ENCODE measurements at regions not wholly inside any gene's neighbourhood (a gene's known extent, or its start where the extent isn't known, plus 50 kb on each side); places are given as distances from the start of the nearest gene placed in this dataset.

DNA sequence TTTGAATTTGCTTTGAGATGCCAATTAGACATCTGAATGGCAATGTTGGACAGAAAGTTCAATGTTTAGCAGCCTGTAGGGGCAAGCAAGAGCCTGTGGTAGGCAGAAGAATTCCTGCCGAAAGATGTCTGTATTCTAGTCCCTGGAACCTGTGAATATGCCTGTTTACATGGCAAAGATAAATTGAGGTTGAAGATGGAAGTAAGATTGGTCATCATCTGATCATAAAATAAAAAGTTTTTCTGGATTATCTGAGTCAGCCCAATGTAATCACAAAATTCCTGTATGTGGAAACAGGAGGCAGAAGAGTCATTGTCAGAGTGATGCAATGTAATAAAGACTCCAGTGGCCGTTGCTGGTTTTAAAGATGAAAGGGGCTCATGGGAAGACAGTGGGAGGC, 430.5 kb downstream of the MDFIC start:
- no peak for TF ChIP-seq EZH2phosphoT487 (IDR thresholded peaks at IDR 0.05; ENCODE audit: borderline replicate concordance, low read length)
- TF ChIP-seq, protein P1, sequence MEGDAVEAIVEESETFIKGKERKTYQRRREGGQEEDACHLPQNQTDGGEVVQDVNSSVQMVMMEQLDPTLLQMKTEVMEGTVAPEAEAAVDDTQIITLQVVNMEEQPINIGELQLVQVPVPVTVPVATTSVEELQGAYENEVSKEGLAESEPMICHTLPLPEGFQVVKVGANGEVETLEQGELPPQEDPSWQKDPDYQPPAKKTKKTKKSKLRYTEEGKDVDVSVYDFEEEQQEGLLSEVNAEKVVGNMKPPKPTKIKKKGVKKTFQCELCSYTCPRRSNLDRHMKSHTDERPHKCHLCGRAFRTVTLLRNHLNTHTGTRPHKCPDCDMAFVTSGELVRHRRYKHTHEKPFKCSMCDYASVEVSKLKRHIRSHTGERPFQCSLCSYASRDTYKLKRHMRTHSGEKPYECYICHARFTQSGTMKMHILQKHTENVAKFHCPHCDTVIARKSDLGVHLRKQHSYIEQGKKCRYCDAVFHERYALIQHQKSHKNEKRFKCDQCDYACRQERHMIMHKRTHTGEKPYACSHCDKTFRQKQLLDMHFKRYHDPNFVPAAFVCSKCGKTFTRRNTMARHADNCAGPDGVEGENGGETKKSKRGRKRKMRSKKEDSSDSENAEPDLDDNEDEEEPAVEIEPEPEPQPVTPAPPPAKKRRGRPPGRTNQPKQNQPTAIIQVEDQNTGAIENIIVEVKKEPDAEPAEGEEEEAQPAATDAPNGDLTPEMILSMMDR (IDR thresholded peaks at IDR 0.05; ENCODE audit: low read depth, low read length, poor library complexity, severe bottlenecking) = no peak

DNA sequence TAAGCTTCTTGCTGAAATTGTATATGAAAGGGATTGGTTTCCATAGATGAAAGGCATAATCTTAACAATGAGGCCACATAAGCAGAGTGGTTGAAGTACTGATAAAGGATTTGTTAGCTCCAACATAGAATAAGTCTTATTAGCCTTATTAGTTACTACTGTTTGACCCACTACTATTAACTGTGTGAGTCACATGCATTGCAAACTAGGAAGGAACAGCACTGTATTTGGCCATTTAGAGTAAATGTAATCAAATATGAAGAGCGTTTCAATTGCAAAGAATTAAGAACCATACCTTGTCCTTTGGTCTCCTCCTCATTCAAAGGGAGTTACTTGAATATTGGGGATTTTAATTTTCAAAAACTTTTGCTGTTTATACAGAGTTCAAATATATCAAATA, 428.9 kb downstream of the MDFIC start:
- Histone ChIP-seq H3K4me3 (ENCODE audit: low read length) (no peak overlapping the region), H4K20me1 (ENCODE audit: control insufficient read depth, insufficient read depth, low read depth, low read length) (no peaks in the 10 kb centered on the region), H3K79me2 (ENCODE audit: control insufficient read depth, low read length) (no peaks in the 10 kb centered on the region), H3K9me3 (ENCODE audit: control insufficient read depth, insufficient read depth, low read length) (no peaks in the 10 kb centered on the region), H3K27ac (ENCODE audit: low read depth, low read length) (no peak overlapping the region), H3K27me3 (ENCODE audit: control insufficient read depth, low read length) (no peaks in the 10 kb centered on the region), H3K4me1 (ENCODE audit: control insufficient read depth, low read length) (no peaks in the 10 kb centered on the region), H3F3A (ENCODE audit: control insufficient read depth, insufficient read depth) (no peaks in the 10 kb centered on the region), H3K4me2 (ENCODE audit: low read length) (no peak overlapping the region), H3K36me3 (ENCODE audit: control insufficient read depth, low read length) (no peaks in the 10 kb centered on the region), H3K9me2 (replicated peaks; ENCODE audit: control insufficient read depth, low read length) (no peaks in the 10 kb centered on the region)
- no peak for TF ChIP-seq EZH2phosphoT487 (IDR thresholded peaks at IDR 0.05; ENCODE audit: borderline replicate concordance, low read length)
- TF ChIP-seq, protein P1 (IDR thresholded peaks at IDR 0.05; ENCODE audit: low read depth, low read length, poor library complexity, severe bottlenecking) = no peak

More for the DNA sequence above, 430.5 kb downstream of the MDFIC start:
- Histone ChIP-seq H3K4me2 (ENCODE audit: low read length) (no peak overlapping the region), H4K20me1 (ENCODE audit: control insufficient read depth, insufficient read depth, low read depth, low read length) (no peaks in the 10 kb centered on the region), H3K27me3 (ENCODE audit: control insufficient read depth, low read length) (no peaks in the 10 kb centered on the region), H3F3A (ENCODE audit: control insufficient read depth, insufficient read depth) (no peaks in the 10 kb centered on the region), H3K9me3 (ENCODE audit: control insufficient read depth, insufficient read depth, low read length) (no peaks in the 10 kb centered on the region), H3K27ac (ENCODE audit: low read depth, low read length) (no peak overlapping the region), H3K79me2 (ENCODE audit: control insufficient read depth, low read length) (no peaks in the 10 kb centered on the region), H3K36me3 (ENCODE audit: control insufficient read depth, low read length) (no peaks in the 10 kb centered on the region), H3K9me2 (replicated peaks; ENCODE audit: control insufficient read depth, low read length) (no peaks in the 10 kb centered on the region), H3K4me3 (ENCODE audit: low read length) (no peak overlapping the region), H3K4me1 (ENCODE audit: control insufficient read depth, low read length) (peaks cover 4% of the 10 kb centered on the region; the same call in 1 of the 2 replicates)

DNA sequence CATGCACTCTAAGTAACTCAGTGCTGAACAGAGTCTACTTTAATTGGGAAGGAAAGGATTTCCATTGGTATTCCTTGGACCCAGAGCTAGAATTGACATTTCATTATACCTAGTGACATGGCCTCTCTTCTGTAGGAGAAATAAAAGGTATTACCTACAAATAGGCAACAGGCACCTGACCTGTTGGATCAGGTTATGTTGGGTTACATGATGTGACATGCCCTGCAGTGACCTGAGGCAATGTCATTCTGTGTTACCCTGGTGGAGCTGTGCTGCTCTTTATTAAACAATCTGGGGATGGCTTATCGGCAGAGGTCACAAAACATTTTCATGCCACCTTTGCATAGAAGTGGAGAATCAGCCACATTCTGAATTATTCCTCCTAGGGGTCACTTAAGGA, 427.7 kb downstream of the MDFIC start:
- no peaks in the 10 kb centered on the region for H3F3A ChIP-seq (ENCODE audit: control insufficient read depth, insufficient read depth)
- no peak overlapping the region for H3K27ac ChIP-seq (ENCODE audit: low read depth, low read length)
- H3K9me3 ChIP-seq (ENCODE audit: control insufficient read depth, insufficient read depth, low read length) = no peaks in the 10 kb centered on the region
- no peaks in the 10 kb centered on the region for H3K4me1 ChIP-seq (ENCODE audit: control insufficient read depth, low read length)
- TF ChIP-seq, protein P1 (IDR thresholded peaks at IDR 0.05; ENCODE audit: low read depth, low read length, poor library complexity, severe bottlenecking) = no peak
- TF ChIP-seq EZH2phosphoT487 (IDR thresholded peaks at IDR 0.05; ENCODE audit: borderline replicate concordance, low read length) = no peak
- no peak overlapping the region for H3K4me2 ChIP-seq (ENCODE audit: low read length)
- no peaks in the 10 kb centered on the region for H3K27me3 ChIP-seq (ENCODE audit: control insufficient read depth, low read length)
- no peaks in the 10 kb centered on the region for H3K9me2 ChIP-seq (replicated peaks; ENCODE audit: control insufficient read depth, low read length)
- H3K79me2 ChIP-seq (ENCODE audit: control insufficient read depth, low read length) = no peaks in the 10 kb centered on the region
- no peaks in the 10 kb centered on the region for H4K20me1 ChIP-seq (ENCODE audit: control insufficient read depth, insufficient read depth, low read depth, low read length)
- no peak overlapping the region for H3K4me3 ChIP-seq (ENCODE audit: low read length)
- no peaks in the 10 kb centered on the region for H3K36me3 ChIP-seq (ENCODE audit: control insufficient read depth, low read length)

DNA sequence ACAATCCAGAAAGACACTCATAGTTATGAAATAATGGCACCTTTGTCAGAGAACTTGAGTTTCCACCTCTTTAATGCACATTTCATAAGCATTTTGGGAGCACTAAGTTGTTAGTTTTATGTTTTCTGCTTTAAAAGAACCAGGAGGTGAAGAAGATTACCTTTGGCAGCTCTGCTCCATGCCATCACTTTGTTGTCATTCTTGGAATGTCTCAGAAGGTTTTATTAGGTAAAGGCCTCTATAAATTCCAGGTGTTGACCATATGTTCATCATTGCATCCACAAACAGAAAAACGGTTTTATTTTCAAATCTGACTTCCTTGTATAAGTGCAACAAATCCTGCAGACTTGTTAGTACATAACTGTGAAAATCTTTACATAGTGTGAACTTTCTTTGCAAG, 424.8 kb downstream of the MDFIC start:
- H3K27me3 ChIP-seq (ENCODE audit: control insufficient read depth, low read length) = no peaks in the 10 kb centered on the region
- no peaks in the 10 kb centered on the region for H3F3A ChIP-seq (ENCODE audit: control insufficient read depth, insufficient read depth)
- no peaks in the 10 kb centered on the region for H3K9me3 ChIP-seq (ENCODE audit: control insufficient read depth, insufficient read depth, low read length)
- H3K79me2 ChIP-seq (ENCODE audit: control insufficient read depth, low read length) = no peaks in the 10 kb centered on the region
- H3K27ac ChIP-seq (ENCODE audit: low read depth, low read length) = no peak overlapping the region
- no peaks in the 10 kb centered on the region for H3K36me3 ChIP-seq (ENCODE audit: control insufficient read depth, low read length)
- no peaks in the 10 kb centered on the region for H3K9me2 ChIP-seq (replicated peaks; ENCODE audit: control insufficient read depth, low read length)
- H3K4me1 ChIP-seq (ENCODE audit: control insufficient read depth, low read length) = no peaks in the 10 kb centered on the region
- TF ChIP-seq EZH2phosphoT487 (IDR thresholded peaks at IDR 0.05; ENCODE audit: borderline replicate concordance, low read length) = no peak
- TF ChIP-seq, protein P1 (IDR thresholded peaks at IDR 0.05; ENCODE audit: low read depth, low read length, poor library complexity, severe bottlenecking) = no peak
- H3K4me2 ChIP-seq (ENCODE audit: low read length) = no peak overlapping the region
- no peaks in the 10 kb centered on the region for H4K20me1 ChIP-seq (ENCODE audit: control insufficient read depth, insufficient read depth, low read depth, low read length)
- H3K4me3 ChIP-seq (ENCODE audit: low read length) = no peak overlapping the region
